HG03558 (cell line): ENCODE measurements at regions not wholly inside any gene's neighbourhood (a gene's known extent, or its start where the extent isn't known, plus 50 kb on each side); places are given as distances from the start of the nearest gene placed in this dataset.
"Not testable (repeated sequence)": the region's sequence is repeated elsewhere in the genome, so short reads cannot be mapped to it uniquely, and the experiment has no call there.

Source experiments
- ATAC-seq: cut with Tn5 transposase; IDR thresholded peaks from one replicate; pipeline ENCODE4 v1.9.1; 2021; ENCODE audit warnings: moderate number of reproducible peaks; ENCODE audit not compliant: unreplicated experiment; ENCODE audit errors: extremely low read depth

DNA sequence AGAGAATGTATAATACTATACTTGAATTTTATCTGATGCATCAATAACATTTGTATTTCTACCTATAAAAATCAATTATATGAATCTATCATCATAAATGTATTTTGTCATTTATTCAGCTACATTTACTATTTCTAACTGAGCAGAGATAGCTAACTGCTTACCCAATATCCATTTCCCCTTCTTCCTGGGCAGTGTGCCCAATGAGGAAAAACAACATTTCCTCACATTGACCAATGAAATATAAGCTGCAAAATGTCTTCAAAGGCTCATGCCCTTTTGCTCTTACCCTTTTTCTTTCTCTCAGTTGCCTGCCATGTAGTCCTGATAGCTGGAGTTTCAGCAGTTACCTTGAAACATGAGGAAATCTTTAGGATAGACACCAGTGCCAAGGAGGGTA is 385.8 kb upstream of the PCSK5 start:
- ATAC-seq: no peak

DNA sequence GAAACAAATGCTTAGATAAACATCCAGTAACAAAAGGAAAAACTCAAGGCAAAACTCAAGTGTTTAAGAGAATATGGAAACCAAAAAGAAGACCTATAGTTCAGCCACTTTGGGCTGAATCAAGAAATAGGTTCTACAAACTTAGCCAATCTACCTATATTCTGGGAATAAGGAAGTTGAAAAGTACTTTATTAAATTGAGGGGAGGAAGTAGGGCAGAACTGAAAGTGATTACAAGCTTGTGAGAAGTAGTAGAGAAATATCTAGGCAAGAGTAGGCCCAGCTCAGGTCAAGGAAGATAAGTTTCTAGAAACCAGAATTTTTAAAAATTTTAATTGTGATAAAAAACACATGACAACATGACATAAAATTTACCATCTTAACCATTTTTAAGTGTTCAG is 384.8 kb upstream of the PCSK5 start:
- no peak for ATAC-seq

DNA sequence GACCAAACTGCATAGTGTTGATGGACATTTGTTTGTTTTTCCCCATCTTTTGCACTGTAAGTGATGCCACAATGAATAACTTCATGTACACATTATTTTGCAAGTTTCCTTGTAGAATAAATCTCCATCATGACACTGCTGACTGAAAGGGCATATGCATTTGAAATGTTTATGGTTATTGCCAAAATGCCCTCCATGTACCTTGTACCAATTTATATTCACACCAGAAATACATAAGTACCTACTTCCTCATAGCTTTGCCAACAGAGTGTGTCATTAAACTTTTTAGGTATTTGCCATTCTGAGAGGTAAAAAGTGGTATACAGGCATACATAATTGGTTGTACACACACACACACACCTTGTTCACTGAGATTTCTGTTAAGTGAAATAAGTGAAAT is 361.0 kb upstream of the PCSK5 start:
- no peak for ATAC-seq

DNA sequence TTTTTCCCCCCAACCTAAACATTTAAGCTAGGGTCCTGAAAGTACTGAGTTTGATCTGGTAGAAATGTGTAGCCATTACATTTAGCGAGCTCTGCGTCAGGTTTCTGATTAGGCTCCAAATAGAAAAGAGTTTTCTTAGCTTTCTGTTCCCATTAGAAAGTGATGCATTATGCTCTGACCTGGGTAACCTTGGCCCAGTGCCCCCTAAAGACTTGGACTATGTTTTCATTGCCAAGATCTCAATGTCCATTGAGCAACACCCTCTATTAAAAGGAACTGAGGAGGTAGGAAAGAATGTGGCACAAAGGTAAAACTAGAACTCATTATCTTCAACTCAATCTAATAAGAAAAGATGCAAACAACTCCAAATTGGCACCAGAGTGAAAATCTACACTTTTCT is 358.9 kb upstream of the PCSK5 start:
- no peak for ATAC-seq

DNA sequence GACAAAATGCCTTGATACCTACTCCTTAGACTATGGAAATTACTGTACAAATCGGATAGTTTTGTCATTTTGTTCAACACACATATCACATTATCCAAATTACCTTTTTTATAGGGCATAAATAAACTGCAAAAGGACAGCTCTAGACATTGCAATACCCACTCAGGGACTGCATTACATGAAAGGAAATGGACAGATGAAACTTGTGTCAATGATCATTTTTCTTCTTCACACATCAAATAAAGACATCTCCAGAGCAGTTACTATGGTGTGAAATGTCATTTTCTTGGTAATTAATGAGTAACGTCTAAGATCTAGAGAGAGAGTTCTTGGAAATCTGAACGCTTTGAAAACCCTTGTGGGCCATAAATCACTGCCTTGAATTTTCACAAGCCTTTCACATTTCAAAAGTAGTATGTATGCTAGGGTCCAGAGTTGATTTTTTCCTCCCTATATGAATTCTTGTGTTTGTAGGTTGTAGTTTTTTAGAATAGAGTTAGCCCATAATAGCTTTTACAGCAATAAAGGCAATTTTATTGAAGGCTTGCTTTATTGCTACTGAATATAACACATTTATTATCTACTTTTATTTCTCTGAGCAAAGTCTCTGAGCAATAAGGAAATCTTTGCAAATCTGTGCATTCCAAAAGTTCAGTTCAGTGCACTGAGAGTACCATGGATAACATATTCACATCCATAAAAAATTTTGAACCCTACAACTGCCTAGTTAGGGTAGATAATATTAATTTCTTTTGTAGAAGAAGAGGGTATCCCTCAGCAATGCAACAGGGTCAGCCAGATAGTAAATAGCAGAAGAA is 358.0 kb upstream of the PCSK5 start:
- no peak for ATAC-seq

DNA sequence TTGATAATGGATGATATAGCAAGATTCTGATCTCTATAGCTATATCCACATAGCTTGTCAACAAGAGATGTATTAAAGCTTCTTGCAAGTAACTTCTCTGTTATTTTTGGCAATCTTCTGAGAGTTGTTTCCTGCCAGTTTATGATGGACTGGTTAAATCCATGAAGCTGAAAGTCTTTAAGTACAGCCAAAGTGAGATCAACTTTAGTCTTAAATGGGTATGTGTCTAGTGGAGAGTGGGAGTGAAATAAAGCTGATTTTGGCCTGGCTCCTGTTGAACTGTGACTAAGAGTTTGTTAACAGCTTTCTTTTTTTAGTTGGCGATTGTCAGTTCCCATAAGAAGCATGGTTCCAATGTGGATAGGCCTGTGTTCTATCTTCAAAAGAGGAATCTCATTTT is 350.9 kb upstream of the PCSK5 start:
- ATAC-seq: no peak

DNA sequence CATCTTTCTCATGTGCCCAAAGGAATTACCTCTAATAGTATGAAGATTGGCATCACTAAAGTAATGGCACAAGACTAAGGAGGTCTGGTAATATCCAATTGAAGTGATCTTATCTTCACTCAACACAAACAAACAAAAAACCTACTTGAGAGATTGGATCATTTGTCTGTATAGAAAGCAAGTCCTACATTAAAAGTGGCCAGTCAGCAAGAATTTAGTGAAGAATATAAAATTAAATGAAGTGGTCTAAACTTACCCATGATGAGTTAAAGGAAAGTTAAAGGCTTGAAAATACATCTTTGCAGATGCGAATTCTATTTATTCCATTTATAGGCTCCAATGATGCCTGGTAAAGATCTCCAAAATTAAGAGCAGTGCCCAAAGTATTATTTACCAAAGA is 350.3 kb upstream of the PCSK5 start:
- ATAC-seq: no peak

DNA sequence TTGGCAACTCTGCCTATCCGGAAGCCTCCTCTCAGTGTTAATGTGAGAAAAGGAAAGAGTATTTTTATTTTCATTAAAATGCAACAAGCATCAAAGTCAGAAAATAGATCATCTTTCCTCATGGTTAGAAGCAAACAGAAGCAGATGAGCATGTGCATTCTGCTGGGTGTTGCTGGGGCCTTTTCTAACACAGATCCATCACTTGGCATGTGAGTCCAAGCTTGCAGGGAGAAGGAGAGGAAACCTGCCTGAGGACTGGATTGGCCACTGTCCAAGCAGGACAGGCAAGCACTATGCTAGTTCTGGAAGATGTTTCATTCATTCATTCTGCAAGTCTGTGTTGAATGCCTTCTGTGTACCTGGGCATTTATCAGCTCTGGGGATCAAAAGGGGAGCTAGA is 348.7 kb upstream of the PCSK5 start:
- no peak for ATAC-seq

DNA sequence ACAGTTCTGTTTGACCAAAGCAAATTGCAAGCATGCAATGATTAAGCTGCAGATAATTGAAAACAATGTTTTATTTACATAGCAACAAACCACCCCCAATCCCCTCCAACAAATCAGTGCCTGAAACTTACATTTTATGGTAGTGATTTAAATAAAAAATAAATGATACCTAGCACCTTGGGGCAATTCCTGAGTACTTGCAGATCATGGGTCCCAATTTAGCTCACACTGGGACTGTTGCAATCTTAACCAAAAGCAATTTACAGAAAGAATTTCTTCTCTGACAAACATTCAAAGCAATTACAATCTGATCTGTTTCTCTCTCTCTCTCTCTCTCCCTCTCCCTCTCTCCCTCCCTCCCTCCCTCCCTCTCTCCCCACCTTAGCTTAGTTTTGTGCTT is 345.7 kb upstream of the PCSK5 start:
- no peak for ATAC-seq

DNA sequence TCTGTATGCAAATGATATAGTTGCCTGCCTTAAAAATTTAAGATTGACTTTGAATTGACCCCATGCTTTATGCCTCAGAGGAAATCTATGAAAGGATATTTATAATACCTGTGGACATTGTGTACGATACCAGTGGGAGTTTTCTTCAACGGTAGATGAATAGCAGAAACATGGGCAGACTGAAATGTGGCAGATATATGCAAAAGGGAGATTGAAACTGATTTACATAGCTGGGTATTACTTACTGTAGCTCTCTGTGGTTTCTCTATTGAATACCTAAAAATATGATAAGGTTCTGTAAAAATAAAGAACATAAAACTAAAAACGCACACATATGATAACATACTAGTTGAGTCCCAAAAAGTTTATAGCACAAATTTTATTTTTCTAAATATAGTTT is 345.2 kb upstream of the PCSK5 start:
- ATAC-seq: no peak

DNA sequence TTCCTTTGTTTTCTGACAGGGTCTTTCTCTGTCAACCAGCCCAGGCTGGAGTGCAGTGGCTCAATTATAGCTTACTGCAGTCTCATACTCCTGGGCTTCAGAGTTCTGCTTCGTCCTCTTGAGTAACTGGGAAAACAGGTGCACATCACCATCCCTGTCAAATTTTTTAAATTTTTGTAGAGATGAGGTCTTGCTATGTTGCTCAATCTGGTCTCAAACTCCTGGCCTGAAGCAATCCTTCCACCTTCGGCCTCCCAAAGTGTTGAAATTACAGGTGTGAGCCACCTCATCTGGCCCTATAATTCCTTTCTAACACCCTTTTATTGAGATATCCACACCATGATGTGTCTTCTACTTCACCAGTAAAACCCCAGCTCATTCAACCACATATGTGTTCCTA is 341.6 kb upstream of the PCSK5 start:
- no peak for ATAC-seq

DNA sequence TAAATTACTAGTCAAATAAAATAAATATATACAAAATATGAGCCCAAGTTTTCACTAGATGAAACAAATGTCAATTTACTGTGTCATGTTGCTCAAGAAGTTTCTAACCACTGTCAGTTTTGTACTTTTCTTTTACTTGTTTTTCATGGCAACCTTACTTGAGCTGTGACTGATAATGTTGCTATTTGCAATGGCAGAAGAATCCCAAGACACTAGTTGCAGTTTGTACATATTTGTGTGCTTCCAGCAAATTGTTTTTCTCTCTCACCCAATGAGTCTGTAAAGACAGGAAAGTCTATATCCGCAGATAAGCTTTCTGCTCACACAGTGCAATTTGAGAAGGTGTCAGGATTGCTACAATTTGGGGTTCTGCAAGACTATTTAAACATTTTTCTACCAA is 338.6 kb upstream of the PCSK5 start:
- ATAC-seq: no peak

DNA sequence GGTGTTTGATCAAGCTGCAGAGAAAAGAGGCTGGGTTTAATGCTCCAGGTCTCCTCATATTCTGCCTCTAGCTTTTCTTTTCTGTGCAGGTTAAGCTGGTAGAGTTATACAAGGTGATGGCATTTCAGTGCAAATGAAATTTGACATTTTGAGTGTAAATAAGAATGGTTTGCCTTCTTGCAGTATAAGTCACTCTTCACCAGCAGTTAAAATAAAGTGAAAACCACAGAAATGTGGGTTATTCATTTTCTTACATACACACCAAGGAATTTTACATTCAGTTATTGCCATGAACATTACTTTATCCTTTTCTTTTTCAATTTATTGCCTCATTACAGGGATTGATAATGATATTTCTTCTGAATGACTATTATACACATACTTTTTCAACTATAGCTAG is 337.5 kb upstream of the PCSK5 start:
- no peak for ATAC-seq

DNA sequence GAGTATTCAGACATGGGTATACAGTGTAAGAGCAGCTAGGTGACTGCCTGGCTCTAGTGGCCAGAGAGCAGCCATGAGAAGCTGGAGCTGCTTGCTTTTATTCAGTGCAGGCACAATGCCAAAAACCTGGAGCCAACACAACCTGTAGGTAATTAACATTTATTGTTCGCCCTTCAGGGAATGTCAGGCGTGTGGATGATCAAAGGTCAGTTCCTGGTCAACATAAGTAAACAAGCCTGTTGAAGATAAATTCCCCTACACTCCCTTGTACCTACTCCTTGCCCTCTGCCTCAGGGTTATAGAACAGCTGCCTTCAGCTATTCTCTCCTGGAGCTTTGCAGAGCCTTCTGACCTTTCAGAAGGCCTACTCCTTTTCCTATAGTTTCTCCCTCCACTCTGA is 323.7 kb upstream of the PCSK5 start:
- ATAC-seq: not testable (repeated sequence)

DNA sequence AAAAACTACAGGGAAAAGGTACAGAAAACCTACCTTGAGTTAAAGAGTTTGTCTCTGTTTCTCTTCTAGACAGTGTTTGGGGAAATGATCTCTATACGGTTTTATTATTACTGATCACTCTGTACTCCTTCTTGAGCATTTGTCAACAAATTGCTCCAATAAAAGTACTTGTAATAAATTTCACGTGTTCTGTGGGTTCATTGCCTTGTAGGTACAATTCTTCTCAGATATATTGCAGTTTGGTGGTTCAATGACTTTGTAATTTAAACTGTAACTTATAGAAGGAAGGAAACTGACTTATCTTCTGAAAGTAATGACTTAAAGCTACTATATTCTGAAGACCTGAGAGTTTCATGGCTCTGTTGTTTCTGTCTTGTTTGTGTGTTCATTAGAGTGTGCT is 319.9 kb upstream of the PCSK5 start:
- ATAC-seq: no peak

DNA sequence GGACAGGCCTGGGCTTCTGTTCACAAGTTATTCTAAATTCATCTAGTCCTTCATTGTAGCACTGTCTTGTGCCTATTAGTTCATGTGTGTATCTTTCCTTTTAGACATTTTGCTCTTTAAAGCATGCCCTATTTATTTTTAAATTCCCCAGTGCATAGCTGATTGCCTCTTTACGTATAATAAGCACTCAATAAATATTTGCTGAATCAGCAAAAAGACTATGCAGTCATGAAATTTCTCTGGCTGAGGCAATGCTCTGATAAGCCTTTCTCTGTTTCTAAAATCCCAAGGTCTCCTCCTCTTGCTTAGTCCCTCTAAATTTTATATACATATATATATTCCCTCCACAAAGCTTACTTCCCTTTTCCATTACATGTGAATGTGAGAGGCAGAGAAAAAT is 315.9 kb upstream of the PCSK5 start:
- no peak for ATAC-seq

DNA sequence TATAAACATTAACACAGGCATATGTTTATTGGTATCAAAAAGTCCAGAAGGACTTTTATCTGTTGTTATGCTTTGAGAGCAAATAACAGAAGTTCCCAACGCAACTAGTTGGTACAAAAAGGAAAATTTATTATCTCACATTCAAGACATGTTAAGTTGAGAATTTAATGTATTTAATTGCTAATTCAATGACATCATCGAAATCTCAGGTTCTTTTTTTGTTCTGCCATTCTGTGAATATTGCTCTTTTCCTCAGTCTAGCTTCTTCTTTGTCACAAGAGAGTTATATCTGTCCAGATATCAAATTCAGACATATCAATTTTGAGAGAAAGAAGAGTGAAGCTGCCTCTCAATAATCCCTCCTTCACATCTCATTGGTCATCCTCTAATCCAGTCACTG is 307.6 kb upstream of the PCSK5 start:
- ATAC-seq: no peak

DNA sequence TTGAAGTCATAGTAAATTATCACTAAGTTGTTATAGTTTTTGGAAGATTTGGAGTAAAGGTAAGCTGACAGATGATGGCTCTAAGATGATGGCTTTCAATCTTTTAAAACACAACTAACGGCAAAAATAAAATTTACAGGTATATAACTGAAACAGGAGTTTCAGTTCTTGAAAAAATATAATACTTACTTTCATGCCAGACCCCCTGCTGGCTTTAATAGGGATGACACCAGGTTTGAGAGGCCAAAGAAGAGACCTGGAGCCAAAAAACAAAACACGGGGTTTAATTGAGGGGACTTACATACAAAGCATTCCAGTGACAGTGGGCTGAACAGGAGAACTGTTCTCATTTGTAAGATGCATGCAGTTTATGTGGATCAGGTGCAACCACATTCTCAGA is 301.7 kb upstream of the PCSK5 start:
- ATAC-seq: no peak

DNA sequence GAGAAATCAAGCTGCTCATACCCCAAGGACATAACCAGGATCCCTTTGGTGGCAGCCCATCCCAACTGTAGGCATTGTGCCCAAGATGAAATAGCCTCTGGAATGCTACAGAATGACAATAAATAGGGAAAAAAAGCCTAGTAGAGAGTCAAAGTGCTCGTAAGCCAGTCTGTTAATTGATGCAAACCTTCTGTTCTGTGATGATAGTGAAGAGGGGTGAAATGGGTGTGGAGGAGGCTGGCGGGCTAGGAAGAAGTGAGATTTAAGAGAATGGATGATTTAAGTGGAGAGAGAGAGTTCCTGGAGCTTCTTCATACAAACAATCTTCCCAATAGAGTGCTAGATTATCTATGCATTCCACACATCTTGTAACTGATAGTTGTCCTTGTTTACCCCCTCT is 301.0 kb upstream of the PCSK5 start:
- no peak for ATAC-seq

DNA sequence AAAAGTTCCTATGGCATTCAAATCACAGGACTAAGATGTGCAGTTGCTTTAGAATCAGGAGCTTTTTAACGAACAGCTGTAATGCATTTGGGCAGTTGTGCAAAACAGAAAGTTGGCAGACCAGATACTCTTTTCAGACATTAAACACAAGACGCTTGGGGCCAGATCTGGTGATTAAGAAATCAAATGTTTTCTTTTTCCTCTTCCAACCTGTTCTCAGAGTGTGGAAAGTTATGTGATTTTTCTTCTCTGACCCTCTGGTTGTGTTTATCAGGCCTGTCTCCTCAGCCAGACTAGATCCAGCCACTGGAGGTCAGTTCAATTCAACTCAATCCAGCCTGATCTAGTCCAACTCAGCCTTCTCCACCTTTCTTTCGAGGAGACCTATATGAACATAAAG is 298.5 kb upstream of the PCSK5 start:
- no peak for ATAC-seq

DNA sequence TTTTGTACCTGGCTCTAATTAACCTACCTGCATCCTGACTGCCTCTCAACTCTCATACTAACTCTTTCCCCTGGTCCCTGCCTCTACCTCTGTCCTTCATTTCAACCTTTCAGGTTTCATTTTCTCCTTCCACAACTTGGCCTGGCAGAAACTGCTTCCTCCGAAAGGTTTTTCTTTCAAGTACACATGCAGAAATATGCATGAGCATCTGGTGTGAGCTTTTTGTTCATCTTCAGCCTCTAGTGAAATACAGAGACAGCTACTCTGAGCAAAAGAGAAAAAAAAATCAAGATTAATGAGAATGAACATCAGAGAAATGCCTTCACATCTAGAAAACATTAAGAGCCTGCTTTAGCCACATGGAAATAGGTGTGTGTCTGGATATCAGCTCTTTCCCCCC is 297.9 kb upstream of the PCSK5 start:
- no peak for ATAC-seq

DNA sequence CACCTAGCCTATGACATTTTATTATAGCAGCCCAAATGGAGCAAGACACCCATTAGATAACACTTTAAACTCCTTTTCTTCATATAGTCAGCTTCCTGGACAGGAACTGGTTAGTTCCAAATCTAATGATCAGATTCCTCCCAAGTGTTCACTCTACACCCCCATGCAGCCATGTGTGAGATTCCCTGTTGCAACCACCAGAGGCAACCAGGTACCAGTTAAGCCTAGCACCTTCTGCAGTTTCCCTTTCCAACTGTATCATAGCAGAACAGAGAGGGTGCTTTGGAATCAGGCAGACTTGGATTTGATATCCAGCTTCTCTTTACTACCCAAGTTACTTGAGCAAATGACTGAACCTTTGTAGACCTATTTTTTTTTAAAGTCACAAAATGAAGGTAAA is 296.6 kb upstream of the PCSK5 start:
- ATAC-seq: no peak

DNA sequence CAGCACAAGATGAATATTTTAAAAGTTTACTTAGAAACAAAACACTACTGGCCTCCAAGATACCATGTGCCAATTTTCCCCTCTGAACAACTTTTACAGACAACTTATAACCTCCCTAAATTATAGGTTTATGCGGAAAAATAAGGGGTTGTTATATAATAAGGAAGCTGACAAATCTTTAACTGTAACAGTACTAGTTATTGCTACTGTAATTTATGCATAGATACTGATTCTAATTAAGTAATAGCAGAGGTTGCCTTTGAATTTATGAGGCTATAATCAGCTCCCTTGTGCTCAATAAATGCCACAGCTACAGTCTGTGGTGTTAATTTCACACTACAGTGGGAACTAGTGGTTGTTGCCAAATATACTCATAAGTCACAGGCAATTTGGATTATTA is 291.3 kb upstream of the PCSK5 start:
- no peak for ATAC-seq
